Common myeloid progenitor, CD34-positive (primary cell): ENCODE measurements at regions not wholly inside any gene's neighbourhood (a gene's known extent, or its start where the extent isn't known, plus 50 kb on each side); places are given as distances from the start of the nearest gene placed in this dataset.

Experiments used
- CTCF ChIA-PET: fragments of 350-600 bp; sonication (Branson Sonifier 250); formaldehyde crosslinking; loops from one replicate; lab custom pipeline; 2021; ENCODE audit warnings: antibody characterized with exemption; lab: Charles Lee
- POLR2A ChIA-PET: fragments of 350-600 bp; sonication (Branson Sonifier 250); formaldehyde crosslinking; loops from one replicate; lab custom pipeline; 2021; ENCODE audit warnings: antibody characterized with exemption; lab: Charles Lee
- DNase-seq, 3 donors: peaks; one replicate each; pipeline versions ENCODE4 v3.0.0 to v3.0.0-alpha.2; 2013
- H3K27ac ChIP-seq, 2 experiments: 1 replicate in 1 of 2; 2 replicates in 1 of 2; pipeline ENCODE4 v1.7.0; 2013; ENCODE audit warnings: inconsistent platforms in 2 of 2, low read length in 2 of 2, mild to moderate bottlenecking in 2 of 2, low read depth in 1 of 2, moderate library complexity in 1 of 2; ENCODE audit not compliant: severe bottlenecking in 2 of 2, insufficient read depth in 1 of 2, poor library complexity in 1 of 2
- H3K27me3 ChIP-seq, 5 experiments: replicated peaks in 2 of 5; 1 replicate in 3 of 5; 2 replicates in 2 of 5; pipeline versions ENCODE4 v1.6.1 to v1.7.0; 2013; ENCODE audit warnings: low read length in 4 of 5, mild to moderate bottlenecking in 2 of 5, moderate library complexity in 2 of 5, inconsistent platforms in 1 of 5; ENCODE audit not compliant: insufficient read depth in 5 of 5, control insufficient read depth in 4 of 5
- H3K36me3 ChIP-seq, 4 experiments: 1 replicate in 2 of 4; 2 replicates in 2 of 4; pipeline versions ENCODE4 v1.6.1 to v1.7.0; 2013; ENCODE audit warnings: low read length in 3 of 4, control low read depth in 1 of 4, mild to moderate bottlenecking in 1 of 4; ENCODE audit not compliant: control insufficient read depth in 4 of 4, insufficient read depth in 4 of 4
- H3K4me1 ChIP-seq, 4 experiments: 1 replicate in 3 of 4; 2 replicates in 1 of 4; pipeline versions ENCODE4 v1.6.1 to v1.7.1; 2013; ENCODE audit warnings: low read length in 3 of 4, mild to moderate bottlenecking in 3 of 4, control low read depth in 1 of 4, inconsistent platforms in 1 of 4, moderate library complexity in 1 of 4; ENCODE audit not compliant: control insufficient read depth in 4 of 4, insufficient read depth in 4 of 4; ENCODE audit errors: control extremely low read depth in 1 of 4
- H3K4me3 ChIP-seq, 7 experiments: 1 replicate in 4 of 7; 2 replicates in 3 of 7; pipeline versions ENCODE4 v1.5.1 to v1.7.0; 2013; ENCODE audit warnings: mild to moderate bottlenecking in 7 of 7, low read length in 6 of 7, moderate library complexity in 6 of 7, inconsistent platforms in 2 of 7, low read depth in 2 of 7, control low read depth in 1 of 7; ENCODE audit not compliant: insufficient read depth in 4 of 7, control insufficient read depth in 1 of 7; ENCODE audit errors: extremely low read depth in 1 of 7
- H3K9me3 ChIP-seq, 5 experiments: 1 replicate in 4 of 5; 2 replicates in 1 of 5; pipeline versions ENCODE4 v1.6.1 to v1.7.1; 2013; ENCODE audit warnings: low read length in 4 of 5, mild to moderate bottlenecking in 2 of 5, inconsistent platforms in 1 of 5, low read depth in 1 of 5, moderate library complexity in 1 of 5; ENCODE audit not compliant: control insufficient read depth in 4 of 5, insufficient read depth in 2 of 5; ENCODE audit errors: control extremely low read depth in 1 of 5
- WGBS: methylation state at CpG from one replicate; pipeline ENCODE4 v1.1.5; 2013; ENCODE audit not compliant: insufficient coverage; 5-methylcytosine and 5-hydroxymethylcytosine counted together

GRCh38 chr20:52056203-52057062, 135.1 kb downstream of the ZFP64 start:
- no peak overlapping the region for H3K27ac ChIP-seq
- H3K27me3 ChIP-seq: no peaks in the 10 kb centered on the region
- H3K36me3 ChIP-seq: peaks cover 0 to 2% (median 0%) of the 10 kb centered on the region in 4 experiments
- H3K4me1 ChIP-seq: peaks cover 0 to 2% (median 0%) of the 10 kb centered on the region in 4 experiments
- DNase-seq: peak in 2 of 3 donors; percentile 7 to 10
- H3K9me3 ChIP-seq: peaks cover 1 to 14% (median 3%) of the 10 kb centered on the region in 5 experiments
- CTCF ChIA-PET: no interaction called here
- POLR2A ChIA-PET: no interaction called here
- H3K4me3 ChIP-seq: no peak overlapping the region

GRCh38 chr20:52054123-52054522, 137.5 kb downstream of the ZFP64 start:
- 98% methylated on average over 5 of the region's 5 CpGs for WGBS
- peaks cover 0 to 4% (median 0%) of the 10 kb centered on the region in 5 experiments for H3K27me3 ChIP-seq
- DNase-seq: no peak

GRCh38 chr20:52049001-52049731, 142.4 kb downstream of the ZFP64 start:
- DNase-seq: no peak

More at GRCh38 chr20:52054123-52054522, 137.5 kb downstream of the ZFP64 start:
- ChIA-PET CTCF (no interaction called here), POLR2A (no interaction called here)
- no peak overlapping the region for H3K27ac ChIP-seq
- peaks cover 0 to 2% (median 0%) of the 10 kb centered on the region in 4 experiments for H3K36me3 ChIP-seq
- no peak overlapping the region for H3K4me3 ChIP-seq
- H3K4me1 ChIP-seq: no peaks in the 10 kb centered on the region
- peaks cover 1 to 14% (median 3%) of the 10 kb centered on the region in 5 experiments for H3K9me3 ChIP-seq

GRCh38 chr20:52047811-52048764, 143.5 kb downstream of the ZFP64 start:
- Histone ChIP-seq H3K9me3 (no peaks in the 10 kb centered on the region), H3K4me3 (peak overlapping the region in 1 of 7 experiments; percentile 35), H3K4me1 (peaks cover 0 to 10% (median 8%) of the 10 kb centered on the region in 4 experiments), H3K27me3 (peaks cover 0 to 17% (median 13%) of the 10 kb centered on the region in 5 experiments), H3K27ac (no peak overlapping the region), H3K36me3 (no peaks in the 10 kb centered on the region)
- peak in 2 of 3 donors; percentile 46 to 55 for DNase-seq
- WGBS: 11% methylated on average over 12 of the region's 19 CpGs
- ChIA-PET CTCF (interaction anchor here (0.9 to 2.1 kb wide), 2 partner anchors 11 to 33 kb away, joined by 3 to 7 read pairs; no protein-coding TSS in a partner anchor), POLR2A (no interaction called here)

More at GRCh38 chr20:52049001-52049731, 142.4 kb downstream of the ZFP64 start:
- Histone ChIP-seq H3K27ac (no peak overlapping the region), H3K27me3 (peaks cover 0 to 17% (median 13%) of the 10 kb centered on the region in 5 experiments), H3K4me3 (no peak overlapping the region), H3K4me1 (peaks cover 0 to 10% (median 8%) of the 10 kb centered on the region in 4 experiments), H3K9me3 (no peaks in the 10 kb centered on the region), H3K36me3 (no peaks in the 10 kb centered on the region)
- POLR2A ChIA-PET: no interaction called here
- 94% methylated on average over 3 of the region's 7 CpGs for WGBS
- CTCF ChIA-PET: interaction anchor here (2.1 kb wide), 1 partner anchor 10 kb away, joined by 7 read pairs; no protein-coding TSS in a partner anchor

GRCh38 chr20:52041966-52042365, 149.6 kb downstream of the ZFP64 start:
- DNase-seq: no peak
- WGBS: 100% methylated on average over 3 of the region's 6 CpGs
- peaks cover 0 to 4% (median 0%) of the 10 kb centered on the region in 5 experiments for H3K27me3 ChIP-seq
- ChIA-PET POLR2A (no interaction called here), CTCF (no interaction called here)
- no peaks in the 10 kb centered on the region for H3K4me1 ChIP-seq
- no peaks in the 10 kb centered on the region for H3K36me3 ChIP-seq
- H3K27ac ChIP-seq: no peak overlapping the region
- H3K9me3 ChIP-seq: no peaks in the 10 kb centered on the region
- H3K4me3 ChIP-seq: no peak overlapping the region

GRCh38 chr20:52039790-52040189, 151.8 kb downstream of the ZFP64 start:
- H3K9me3 ChIP-seq: no peaks in the 10 kb centered on the region
- ChIA-PET CTCF (no interaction called here), POLR2A (no interaction called here)
- no peak for DNase-seq
- H3K27me3 ChIP-seq: no peaks in the 10 kb centered on the region
- WGBS: 98% methylated on average over 7 of the region's 7 CpGs
- no peak overlapping the region for H3K4me3 ChIP-seq
- no peaks in the 10 kb centered on the region for H3K4me1 ChIP-seq
- H3K36me3 ChIP-seq: no peaks in the 10 kb centered on the region
- H3K27ac ChIP-seq: no peak overlapping the region
